H1 (cell line): ENCODE measurements at regions not wholly inside any gene's neighbourhood (a gene's known extent, or its start where the extent isn't known, plus 50 kb on each side); places are given as distances from the start of the nearest gene placed in this dataset.

Experiments used
- CTCF ChIA-PET: fragments of 300-600 bp; sonication (Branson Sonifier 250); formaldehyde crosslinking; loops from one replicate; lab custom pipeline; 2021; ENCODE audit not compliant: partially characterized antibody; lab: Charles Lee
- POLR2A ChIA-PET: fragments of 300-600 bp; sonication (Branson Sonifier 250); formaldehyde crosslinking; loops from one replicate; lab custom pipeline; 2021; ENCODE audit warnings: inconsistent platforms; ENCODE audit not compliant: partially characterized antibody; lab: Charles Lee
- DNase-seq, 2 experiments: peaks; one replicate each; pipeline versions ENCODE4 v3.0.0 to v3.0.0-alpha.2; 2010 to 2022; ENCODE audit warnings: low spot score in 2 of 2, low read depth in 1 of 2, mixed read lengths in 1 of 2
- FAIRE-seq: peaks from 2 replicates; lab custom pipeline; 2011; peaks lifted over from hg19 to GRCh38; lab: Jason Lieb, UNC
- H2AFZ ChIP-seq: 2 replicates; pipeline ENCODE4 v1.8.1; 2012; ENCODE audit warnings: low read length, inconsistent platforms
- H2AK5ac ChIP-seq: 2 replicates; pipeline ENCODE4 v1.6.1; 2013; ENCODE audit warnings: low read depth, low read length
- H2BK120ac ChIP-seq: replicated peaks from 2 replicates; pipeline ENCODE3; 2013; ENCODE audit warnings: low read depth, low read length, inconsistent platforms
- H2BK12ac ChIP-seq: 2 replicates; pipeline ENCODE4 v1.6.1; 2013; ENCODE audit warnings: low read depth, low read length
- H2BK15ac ChIP-seq: 2 replicates; pipeline ENCODE4 v1.6.1; 2013; ENCODE audit warnings: low read length
- H2BK20ac ChIP-seq: 2 replicates; pipeline ENCODE4 v1.6.1; 2013; ENCODE audit warnings: low read length
- H2BK5ac ChIP-seq: 2 replicates; pipeline ENCODE4 v1.6.1; 2013; ENCODE audit warnings: low read depth, low read length
- H3K14ac ChIP-seq: 2 replicates; pipeline ENCODE4 v1.6.1; 2013; ENCODE audit warnings: inconsistent platforms; ENCODE audit not compliant: insufficient read length
- H3K18ac ChIP-seq: 2 replicates; pipeline ENCODE4 v1.6.1; 2013; ENCODE audit warnings: low read length; ENCODE audit errors: extremely low read depth
- H3K23ac ChIP-seq: 2 replicates; pipeline ENCODE4 v1.6.1; 2013; ENCODE audit warnings: inconsistent platforms; ENCODE audit not compliant: insufficient read length
- H3K23me2 ChIP-seq: 2 replicates; pipeline ENCODE4 v1.6.1; 2013; ENCODE audit warnings: low read depth, low read length
- H3K27ac ChIP-seq: 2 replicates; pipeline ENCODE4 v1.6.1; 2011; ENCODE audit warnings: low read depth, low read length, inconsistent platforms
- H3K27me3 ChIP-seq, 4 experiments: replicated peaks in 1 of 4; 1 replicate in 1 of 4; 2 replicates in 3 of 4; pipeline versions ENCODE4 v1.6.1 to v1.8.1; 2011 to 2013; ENCODE audit warnings: low read length in 3 of 4, mild to moderate bottlenecking in 3 of 4, inconsistent platforms in 2 of 4, mixed read lengths in 2 of 4, moderate library complexity in 1 of 4; ENCODE audit not compliant: control insufficient read depth in 3 of 4, insufficient read depth in 3 of 4; ENCODE audit errors: extremely low read depth in 1 of 4
- H3K36me3 ChIP-seq, 4 experiments: 2 replicates each; pipeline versions ENCODE4 v1.6.1 to v1.8.1; 2011 to 2013; ENCODE audit warnings: mild to moderate bottlenecking in 4 of 4, low read length in 3 of 4, moderate library complexity in 2 of 4, control low read depth in 1 of 4, inconsistent platforms in 1 of 4; ENCODE audit not compliant: insufficient read depth in 4 of 4, control insufficient read depth in 2 of 4
- H3K4ac ChIP-seq: replicated peaks from 2 replicates; pipeline ENCODE3; 2013; ENCODE audit warnings: low read length, low read depth, mixed read lengths, inconsistent platforms; ENCODE audit not compliant: insufficient read length
- H3K4me1 ChIP-seq, 4 experiments: replicated peaks in 1 of 4; 1 replicate in 1 of 4; 2 replicates in 3 of 4; pipeline versions ENCODE4 v1.6.1 to v1.8.1; 2011 to 2013; ENCODE audit warnings: low read length in 3 of 4, inconsistent platforms in 2 of 4, mixed read lengths in 1 of 4; ENCODE audit not compliant: insufficient read depth in 4 of 4, control insufficient read depth in 3 of 4
- H3K4me2 ChIP-seq, 2 experiments: 2 replicates each; pipeline versions ENCODE4 v1.6.1 to v1.8.1; 2011 to 2013; ENCODE audit warnings: low read depth in 2 of 2, low read length in 2 of 2, control low read depth in 1 of 2, inconsistent platforms in 1 of 2, mild to moderate bottlenecking in 1 of 2; ENCODE audit not compliant: insufficient read depth in 1 of 2
- H3K4me3 ChIP-seq, 4 experiments: fragments of 200-600, 300-600 bp in 1 of 4; sonication (generic), shearing (Covaris generic), sonication (Bioruptor Twin) in 1 of 4; 2 replicates each; pipeline versions ENCODE4 v1.5.1 to v1.8.1; 2011 to 2016; ENCODE audit warnings: low read length in 4 of 4, low read depth in 3 of 4, control low read depth in 2 of 4, inconsistent platforms in 2 of 4, mild to moderate bottlenecking in 2 of 4, mixed read lengths in 1 of 4, moderate library complexity in 1 of 4; ENCODE audit not compliant: insufficient read depth in 2 of 4; ENCODE audit errors: extremely low read depth in 1 of 4
- H3K56ac ChIP-seq: replicated peaks from 2 replicates; pipeline ENCODE3; 2013; ENCODE audit warnings: low read depth, mild to moderate bottlenecking, mixed read lengths, low read length, inconsistent platforms; ENCODE audit not compliant: insufficient read length
- H3K79me1 ChIP-seq: 2 replicates; pipeline ENCODE4 v1.6.1; 2013; ENCODE audit warnings: low read depth, low read length, control low read depth
- H3K79me2 ChIP-seq, 2 experiments: 2 replicates each; pipeline versions ENCODE4 v1.6.1 to v1.8.1; 2012 to 2013; ENCODE audit warnings: low read length in 2 of 2, mild to moderate bottlenecking in 2 of 2, inconsistent platforms in 1 of 2; ENCODE audit not compliant: insufficient read depth in 2 of 2, control insufficient read depth in 1 of 2
- H3K9ac ChIP-seq, 4 experiments: replicated peaks in 1 of 4; 1 replicate in 1 of 4; 2 replicates in 3 of 4; pipeline versions ENCODE4 v1.6.1 to v1.8.1; 2011 to 2013; ENCODE audit warnings: low read depth in 3 of 4, low read length in 3 of 4, control low read depth in 2 of 4, mild to moderate bottlenecking in 2 of 4, moderate library complexity in 2 of 4, inconsistent platforms in 1 of 4; ENCODE audit errors: extremely low read depth in 1 of 4
- H3K9me3 ChIP-seq, 2 experiments: 2 replicates each; pipeline versions ENCODE4 v1.6.1 to v1.8.1; 2012 to 2013; ENCODE audit warnings: mild to moderate bottlenecking in 2 of 2, moderate library complexity in 2 of 2, control low read depth in 1 of 2, inconsistent platforms in 1 of 2, low read depth in 1 of 2, low read length in 1 of 2, mixed read lengths in 1 of 2; ENCODE audit not compliant: insufficient read depth in 2 of 2
- H4K20me1 ChIP-seq, 2 experiments: replicated peaks in 1 of 2; 2 replicates each; pipeline versions ENCODE3 to v1.8.1; 2011 to 2013; ENCODE audit warnings: inconsistent platforms in 2 of 2, low read length in 2 of 2, mild to moderate bottlenecking in 1 of 2; ENCODE audit not compliant: insufficient read depth in 2 of 2, control insufficient read depth in 1 of 2
- H4K5ac ChIP-seq: 2 replicates; pipeline ENCODE4 v1.6.1; 2013; ENCODE audit warnings: low read length, low read depth, mixed read lengths, inconsistent platforms; ENCODE audit not compliant: insufficient read length
- H4K8ac ChIP-seq: 2 replicates; pipeline ENCODE4 v1.8.0; 2013; ENCODE audit warnings: mild to moderate bottlenecking, moderate library complexity, low read length, inconsistent platforms; ENCODE audit not compliant: insufficient read depth; ENCODE audit errors: extremely low read depth
- H4K91ac ChIP-seq: replicated peaks from 2 replicates; pipeline ENCODE3; 2013; ENCODE audit warnings: low read length, mixed read lengths, inconsistent platforms; ENCODE audit not compliant: insufficient read length
- CHD1 ChIP-seq: IDR thresholded peaks from 2 replicates; pipeline ENCODE4 v1.6.1; 2012; ENCODE audit warnings: low read depth, low read length, improper control_type of control experiment
- RFX5 ChIP-seq: IDR thresholded peaks from 2 replicates; pipeline ENCODE4 v1.6.1; 2011; ENCODE audit warnings: low read depth, low read length, improper control_type of control experiment, borderline replicate concordance
- WGBS, 2 experiments: shearing (Covaris generic) in 1 of 2; methylation state at CpG; one replicate each; pipeline versions ENCODE4 v1.1.6 to v1.1.7; 2013 to 2015; ENCODE audit warnings: low lambda C conversion rate in 2 of 2, mixed read lengths in 2 of 2, inconsistent platforms in 1 of 2, low coverage in 1 of 2, missing lambda C conversion rate in 1 of 2; ENCODE audit not compliant: insufficient replicate concordance in 2 of 2, insufficient coverage in 1 of 2, insufficient read length in 1 of 2; ENCODE audit errors: extremely low coverage in 1 of 2, missing lambda C conversion rate in 1 of 2; 5-methylcytosine and 5-hydroxymethylcytosine counted together

DNA sequence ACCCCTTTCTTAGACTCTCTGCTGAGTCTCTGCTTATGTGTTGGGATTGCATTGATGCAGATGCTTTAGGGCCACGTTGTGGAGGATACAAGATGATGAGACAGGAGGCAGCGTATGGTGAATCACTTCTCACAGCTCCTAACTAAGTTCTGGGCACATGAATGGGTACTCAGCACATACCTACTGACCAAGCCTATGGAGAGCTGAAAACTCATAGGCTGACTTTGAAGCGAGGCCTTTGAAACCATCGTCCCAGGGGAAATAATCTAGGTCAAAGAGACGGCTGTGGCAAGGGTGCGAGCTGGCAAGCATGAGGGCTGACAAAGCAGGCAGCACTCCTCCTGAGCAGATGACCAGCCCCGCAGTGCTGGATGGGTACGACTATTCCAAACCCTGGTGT, 180.2 kb upstream of the TNP1 start:
- Histone ChIP-seq H3K23me2 (0 out of 2 replicates have a peak, but pooled peaks cover 1% of the 10 kb centered on the region), H3K14ac (no peak overlapping the region), H3K23ac (no peak overlapping the region), H2BK15ac (no peak overlapping the region), H2AFZ (no peak overlapping the region), H2AK5ac (no peak overlapping the region), H4K5ac (no peak overlapping the region), H3K36me3 (no peaks in the 10 kb centered on the region), H4K8ac (no peak overlapping the region), H3K79me2 (no peaks in the 10 kb centered on the region), H2BK5ac (no peak overlapping the region), H3K27me3 (no peaks in the 10 kb centered on the region), H3K4ac (no peak overlapping the region), H4K20me1 (no peaks in the 10 kb centered on the region), H3K4me2 (no peak overlapping the region), H3K79me1 (no peaks in the 10 kb centered on the region), H4K91ac (no peak overlapping the region), H3K4me1 (no peaks in the 10 kb centered on the region), H3K9ac (no peak overlapping the region), H3K56ac (no peak overlapping the region), H2BK20ac (no peak overlapping the region), H2BK120ac (no peak overlapping the region), H3K27ac (no peak overlapping the region), H3K18ac (no peak overlapping the region), H2BK12ac (no peak overlapping the region), H3K4me3 (no peak overlapping the region), H3K9me3 (no peaks in the 10 kb centered on the region)
- CTCF ChIA-PET = interaction anchor here (0.8 to 1.6 kb wide), 6 partner anchors 9 to 716 kb away, joined by 3 to 4 read pairs (median 4); no protein-coding TSS in a partner anchor
- WGBS, 2 experiments = 95% methylated on average over 8 of the region's 8 CpGs; no CpG with 5 or more reads in 1 of the 2 experiments
- FAIRE-seq (no peak), DNase-seq (no peak)
- POLR2A ChIA-PET = interaction anchor here (1.7 kb wide), 1 partner anchor 345 kb away, joined by 6 read pairs; the partner anchor contains the start of gene IGFBP5
- no peak for TF ChIP-seq RFX5
- TF ChIP-seq CHD1 = no peak
